K562 (cell line): ENCODE measurements at regions not wholly inside any gene's neighbourhood (a gene's known extent, or its start where the extent isn't known, plus 50 kb on each side); places are given as distances from the start of the nearest gene placed in this dataset.

Experiments
- ATAC-seq: fragments of 200-7000 bp; cut with Tn5 transposase; 3 replicates; pipeline ENCODE4 v1.9.1; 2020; ENCODE audit warnings: moderate library complexity
- BruUV-seq: library from RNA; stranded (reverse); fragments of 400-500 nt; replicated peaks from 2 replicates; lab custom pipeline; 2021; lab: Mats Ljungman, UMichigan
- CTCF ChIA-PET: fragments of 300-600 bp; formaldehyde crosslinking; extraction: SDS; loops from one replicate; lab custom pipeline; 2021; ENCODE audit warnings: low intra/inter-chr PET ratio; lab: Yijun Ruan, JAX
- POLR2A ChIA-PET: fragments of 300-600, 350-650 bp; sonication (Branson Sonifier 250); formaldehyde crosslinking; extraction: SDS; loops from one replicate; lab custom pipeline; 2021; ENCODE audit warnings: antibody characterized with exemption, inconsistent platforms; lab: Yijun Ruan, JAX
- DNase-seq, 4 experiments: peaks; one replicate each; pipeline versions ENCODE4 v3.0.0 to v3.0.0-alpha.2; 2011 to 2018; ENCODE audit warnings: low spot score in 3 of 4, mixed read lengths in 3 of 4; ENCODE audit errors: extremely low read depth in 1 of 4
- FAIRE-seq: peaks from 2 replicates; lab custom pipeline; 2011; peaks lifted over from hg19 to GRCh38; lab: Jason Lieb, UNC
- H2AFZ ChIP-seq: 2 replicates; pipeline ENCODE4 v1.6.0; 2011; ENCODE audit warnings: low read depth, low read length, control low read depth, inconsistent platforms
- H3K27ac ChIP-seq: fragments of 200-600 bp; 3 replicates; pipeline ENCODE4 v1.8.0; 2011; ENCODE audit warnings: low read depth, mild to moderate bottlenecking, control low read depth, inconsistent platforms, low read length, moderate library complexity, mixed read lengths; ENCODE audit errors: extremely low read depth
- H3K27me3 ChIP-seq, 2 experiments: fragments of 300-600 bp in 1 of 2; 2 replicates in 1 of 2; 3 replicates in 1 of 2; pipeline versions ENCODE4 v1.6.0 to v1.8.0; 2011; ENCODE audit warnings: inconsistent platforms in 2 of 2, low read length in 2 of 2, mild to moderate bottlenecking in 1 of 2, mixed read lengths in 1 of 2, moderate library complexity in 1 of 2; ENCODE audit not compliant: control insufficient read depth in 2 of 2, insufficient read depth in 2 of 2
- H3K36me3 ChIP-seq: fragments of 300-600 bp; 3 replicates; pipeline ENCODE4 v1.8.0; 2011; ENCODE audit warnings: mild to moderate bottlenecking, low read length, inconsistent platforms; ENCODE audit not compliant: control insufficient read depth, insufficient read depth
- H3K4me1 ChIP-seq, 2 experiments: fragments of 200-600 bp in 1 of 2; replicated peaks in 1 of 2; 2 replicates in 1 of 2; 3 replicates in 1 of 2; pipeline versions ENCODE4 v1.5.1 to v1.8.0; 2011; ENCODE audit warnings: inconsistent platforms in 2 of 2, low read length in 2 of 2, mild to moderate bottlenecking in 1 of 2, mixed read lengths in 1 of 2, moderate library complexity in 1 of 2; ENCODE audit not compliant: control insufficient read depth in 2 of 2, insufficient read depth in 2 of 2
- H3K4me2 ChIP-seq: 2 replicates; pipeline ENCODE4 v1.6.1; 2011; ENCODE audit warnings: low read length, control low read depth, inconsistent platforms, mixed read lengths; ENCODE audit not compliant: insufficient read depth
- H3K4me3 ChIP-seq: fragments of 200-600 bp; sonication (generic), shearing (Covaris generic); 2 replicates; pipeline ENCODE4 v1.5.1; 2016; ENCODE audit warnings: control low read depth, inconsistent platforms
- H3K79me2 ChIP-seq: fragments of 200-600 bp; 3 replicates; pipeline ENCODE4 v1.8.0; 2011; ENCODE audit warnings: low read length, inconsistent platforms; ENCODE audit not compliant: control insufficient read depth, insufficient read depth
- H3K9ac ChIP-seq, 2 experiments: 2 replicates each; pipeline versions ENCODE4 v1.6.0 to v1.6.1; 2011; ENCODE audit warnings: low read depth in 2 of 2, low read length in 2 of 2, control low read depth in 1 of 2, inconsistent platforms in 1 of 2, mild to moderate bottlenecking in 1 of 2, mixed read lengths in 1 of 2; ENCODE audit not compliant: insufficient read depth in 1 of 2
- H3K9me1 ChIP-seq: one replicate; pipeline ENCODE4 v1.6.0; 2011; ENCODE audit warnings: inconsistent platforms, mild to moderate bottlenecking, low read length, moderate library complexity; ENCODE audit not compliant: control insufficient read depth, insufficient read depth
- H3K9me3 ChIP-seq: replicated peaks from 2 replicates; pipeline ENCODE4 v1.5.1; 2011; ENCODE audit warnings: low read depth, low read length, inconsistent platforms; ENCODE audit not compliant: control insufficient read depth, insufficient read depth
- H4K20me1 ChIP-seq: replicated peaks from 2 replicates; pipeline ENCODE4 v1.6.1; 2011; ENCODE audit warnings: low read length, inconsistent platforms, mixed read lengths; ENCODE audit not compliant: control insufficient read depth, insufficient read depth
- ARID1B ChIP-seq: fragments of 450-650 bp; IDR thresholded peaks from 2 replicates; pipeline ENCODE4 v1.6.1; 2016; ENCODE audit warnings: antibody characterized with exemption, mild to moderate bottlenecking, inconsistent platforms
- ESRRA ChIP-seq: fragments of 450-650 bp; IDR thresholded peaks from 2 replicates; pipeline ENCODE4 v1.6.1; 2014; ENCODE audit warnings: low read depth, mild to moderate bottlenecking, moderate library complexity, borderline replicate concordance
- GTF2A2 ChIP-seq: IDR thresholded peaks from 2 replicates; pipeline ENCODE4 v1.6.1; 2016; ENCODE audit warnings: mild to moderate bottlenecking, missing genetic modification characterization, missing compliant biosample characterization
- MAZ ChIP-seq, 2 experiments: fragments of 450-650 bp in 1 of 2; sonication (generic) in 1 of 2; formaldehyde crosslinking; IDR thresholded peaks in 1 of 2; conservative IDR thresholded peaks in 1 of 2; 2 replicates each; pipeline versions ENCODE4 v1.4.0 to v1.5.0; 2020; ENCODE audit warnings: mild to moderate bottlenecking in 1 of 2, missing genetic modification reagents in 1 of 2
- RAD21 ChIP-seq, 2 experiments: fragments of 250-450 bp in 1 of 2; fragments of 450-650 bp in 1 of 2; sonication (Bioruptor Pico) in 1 of 2; formaldehyde crosslinking in 1 of 2; IDR thresholded peaks in 1 of 2; conservative IDR thresholded peaks in 1 of 2; 2 replicates each; pipeline versions ENCODE4 v1.4.0 to v1.8.0; 2020 to 2022; ENCODE audit warnings: mild to moderate bottlenecking in 2 of 2, moderate library complexity in 1 of 2
- RB1 ChIP-seq: fragments of 450-650 bp; IDR thresholded peaks from 2 replicates; pipeline ENCODE4 v1.6.1; 2017; ENCODE audit warnings: low read depth, mild to moderate bottlenecking
- SMAD4 ChIP-seq: fragments of 250-450 bp; sonication (Bioruptor Pico); conservative IDR thresholded peaks from 2 replicates; pipeline ENCODE4 v1.8.0; 2021; ENCODE audit warnings: inconsistent platforms, mild to moderate bottlenecking, moderate library complexity
- YY1 ChIP-seq, 3 experiments: IDR thresholded peaks; 2 replicates each; pipeline ENCODE4 v1.6.1; 2011; ENCODE audit warnings: low read length in 2 of 3, mild to moderate bottlenecking in 2 of 3, moderate library complexity in 2 of 3, borderline replicate concordance in 1 of 3, control low read depth in 1 of 3, low read depth in 1 of 3; ENCODE audit not compliant: insufficient read depth in 3 of 3, insufficient replicate concordance in 2 of 3, control insufficient read depth in 1 of 3, insufficient read length in 1 of 3; ENCODE audit errors: extremely low read depth in 1 of 3
- ZNF24 ChIP-seq: fragments of 450-650 bp; IDR thresholded peaks from 2 replicates; pipeline ENCODE4 v1.6.1; 2016
- WGBS: fragments of 100-300 bp; shearing (Covaris generic); methylation state at CpG from one replicate; pipeline ENCODE4 v1.1.6; 2016; ENCODE audit warnings: low coverage, mixed read lengths; ENCODE audit not compliant: insufficient coverage; ENCODE audit errors: missing lambda C conversion rate; 5-methylcytosine and 5-hydroxymethylcytosine counted together
- in situ Hi-C: fragments of 300-500 bp; cut with MboI; formaldehyde crosslinking; loops from 4 replicates; pipeline ENCODE4 v1.15.0; 2018; ENCODE audit warnings: inconsistent platforms, mixed read lengths
- intact Hi-C: fragments of 100-400 bp; cut with micrococcal nuclease; formaldehyde crosslinking; loops from 2 replicates; pipeline ENCODE4 v1.14.2; 2022
- TF ChIP-seq, protein P1 (sequence below), 2 experiments: fragments of 450-650 bp; formaldehyde crosslinking in 1 of 2; IDR thresholded peaks; 2 replicates each; pipeline versions ENCODE4 v1.4.0 to v1.6.1; 2014 to 2020; ENCODE audit warnings: mild to moderate bottlenecking in 2 of 2, borderline replicate concordance in 1 of 2, low read depth in 1 of 2
- TF ChIP-seq, protein P2 (sequence below): fragments of 250-450 bp; sonication (Bioruptor Pico); IDR thresholded peaks from 2 replicates; pipeline ENCODE4 v1.4.0; 2020; ENCODE audit warnings: mild to moderate bottlenecking, moderate library complexity

DNA sequence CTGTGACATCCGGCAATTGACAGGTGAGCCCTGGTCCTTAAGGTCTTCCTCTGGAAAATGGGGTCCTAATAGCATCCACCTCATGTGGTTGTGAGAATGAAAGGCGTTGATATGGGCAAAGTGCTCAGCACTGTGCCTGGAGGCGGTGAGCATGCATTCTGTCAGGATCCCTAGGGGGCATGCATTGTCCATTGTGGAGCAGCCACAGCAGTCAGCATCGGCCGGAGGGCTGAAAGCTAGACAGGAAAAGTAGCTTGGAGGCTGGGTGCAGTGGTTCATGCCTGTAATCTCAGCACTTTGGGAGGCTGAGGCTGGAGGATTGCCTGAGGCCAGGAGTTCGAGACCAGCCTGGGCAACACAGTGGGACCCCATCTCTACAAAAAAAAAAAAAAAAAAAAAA is 122.2 kb downstream of the LHX2 start:
- ATAC-seq: peak; percentile 97
- no peaks in the 10 kb centered on the region for H3K79me2 ChIP-seq
- DNase-seq: peak in 2 of 4 experiments; percentile 58 to 75
- H3K4me3 ChIP-seq: no peak overlapping the region
- CTCF ChIA-PET: interaction anchor here (1.2 to 3.4 kb wide), 2 partner anchors 160 to 186 kb away, joined by 4 to 16 read pairs; no protein-coding TSS in a partner anchor
- WGBS: 8% methylated on average over 5 of the region's 6 CpGs
- peaks cover 2 to 9% of the 10 kb centered on the region in 2 experiments; a peak in 2 of 5 replicates for H3K27me3 ChIP-seq
- 0 out of 2 replicates have a peak, but pooled peaks cover under 1% of the 10 kb centered on the region for H4K20me1 ChIP-seq
- intact Hi-C loops: loop anchor here (1.0 to 5.0 kb wide), 3 partner anchors 74 to 254 kb away; no protein-coding TSS in a partner anchor
- no peak overlapping the region for H3K9ac ChIP-seq
- POLR2A ChIA-PET: interaction anchor here (0.7 to 1.0 kb wide), 2 partner anchors 50 to 850 kb away, joined by 3 to 4 read pairs; no protein-coding TSS in a partner anchor
- no peaks in the 10 kb centered on the region for H3K9me3 ChIP-seq
- no peaks in the 10 kb centered on the region for H3K36me3 ChIP-seq
- H3K9me1 ChIP-seq: no peaks in the 10 kb centered on the region
- peaks cover 0 to 3% of the 10 kb centered on the region in 2 experiments; a peak in 3 of 5 replicates for H3K4me1 ChIP-seq
- FAIRE-seq: peak; percentile 80
- no peak overlapping the region for H3K4me2 ChIP-seq
- in situ Hi-C loops: no loop called here
- H3K27ac ChIP-seq: no peak overlapping the region
- no peak overlapping the region for H2AFZ ChIP-seq
- BruUV-seq: no TSS peak
- TF ChIP-seq, protein P1, sequence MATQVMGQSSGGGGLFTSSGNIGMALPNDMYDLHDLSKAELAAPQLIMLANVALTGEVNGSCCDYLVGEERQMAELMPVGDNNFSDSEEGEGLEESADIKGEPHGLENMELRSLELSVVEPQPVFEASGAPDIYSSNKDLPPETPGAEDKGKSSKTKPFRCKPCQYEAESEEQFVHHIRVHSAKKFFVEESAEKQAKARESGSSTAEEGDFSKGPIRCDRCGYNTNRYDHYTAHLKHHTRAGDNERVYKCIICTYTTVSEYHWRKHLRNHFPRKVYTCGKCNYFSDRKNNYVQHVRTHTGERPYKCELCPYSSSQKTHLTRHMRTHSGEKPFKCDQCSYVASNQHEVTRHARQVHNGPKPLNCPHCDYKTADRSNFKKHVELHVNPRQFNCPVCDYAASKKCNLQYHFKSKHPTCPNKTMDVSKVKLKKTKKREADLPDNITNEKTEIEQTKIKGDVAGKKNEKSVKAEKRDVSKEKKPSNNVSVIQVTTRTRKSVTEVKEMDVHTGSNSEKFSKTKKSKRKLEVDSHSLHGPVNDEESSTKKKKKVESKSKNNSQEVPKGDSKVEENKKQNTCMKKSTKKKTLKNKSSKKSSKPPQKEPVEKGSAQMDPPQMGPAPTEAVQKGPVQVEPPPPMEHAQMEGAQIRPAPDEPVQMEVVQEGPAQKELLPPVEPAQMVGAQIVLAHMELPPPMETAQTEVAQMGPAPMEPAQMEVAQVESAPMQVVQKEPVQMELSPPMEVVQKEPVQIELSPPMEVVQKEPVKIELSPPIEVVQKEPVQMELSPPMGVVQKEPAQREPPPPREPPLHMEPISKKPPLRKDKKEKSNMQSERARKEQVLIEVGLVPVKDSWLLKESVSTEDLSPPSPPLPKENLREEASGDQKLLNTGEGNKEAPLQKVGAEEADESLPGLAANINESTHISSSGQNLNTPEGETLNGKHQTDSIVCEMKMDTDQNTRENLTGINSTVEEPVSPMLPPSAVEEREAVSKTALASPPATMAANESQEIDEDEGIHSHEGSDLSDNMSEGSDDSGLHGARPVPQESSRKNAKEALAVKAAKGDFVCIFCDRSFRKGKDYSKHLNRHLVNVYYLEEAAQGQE (IDR thresholded peaks at IDR 0.05; ENCODE audit: borderline replicate concordance): peak; percentile 88
- TF ChIP-seq, protein P1 (CRISPR knock-in tag; IDR thresholded peaks at IDR 0.05; ENCODE audit: low read depth): no peak
- TF ChIP-seq ESRRA (0 out of 2 replicates have a peak, but pooled peaks have one; percentile 17), RB1 (peak; percentile 69; the same call in 1 of the 2 replicates), YY1 (IDR thresholded peaks at IDR 0.05; ENCODE audit: borderline replicate concordance in 1 of 3, control insufficient read depth in 1 of 3, extremely low read depth in 1 of 3, insufficient read depth in 3 of 3, insufficient read length in 1 of 3, insufficient replicate concordance in 2 of 3, low read depth in 1 of 3, low read length in 2 of 3) (no peak), GTF2A2 (tag) (no peak), MAZ (CRISPR knock-in tag; conservative IDR thresholded peaks at IDR 0.05 in 1 of 2, IDR thresholded peaks at IDR 0.05 in 1 of 2) (0 out of 4 replicates have a peak, but pooled peaks of 1 of the 2 experiments have one; percentile 39), SMAD4 (CRISPR knock-in tag) (0 out of 2 replicates have a peak, but pooled peaks have one; percentile 17), RAD21 (CRISPR knock-in tag; conservative IDR thresholded peaks at IDR 0.05 in 1 of 2, IDR thresholded peaks at IDR 0.05 in 1 of 2) (peak; percentile 89 to 93), ZNF24 (0 out of 2 replicates have a peak, but pooled peaks have one; percentile 54), ARID1B (0 out of 2 replicates have a peak, but pooled peaks have one; percentile 8)
- TF ChIP-seq, protein P2, sequence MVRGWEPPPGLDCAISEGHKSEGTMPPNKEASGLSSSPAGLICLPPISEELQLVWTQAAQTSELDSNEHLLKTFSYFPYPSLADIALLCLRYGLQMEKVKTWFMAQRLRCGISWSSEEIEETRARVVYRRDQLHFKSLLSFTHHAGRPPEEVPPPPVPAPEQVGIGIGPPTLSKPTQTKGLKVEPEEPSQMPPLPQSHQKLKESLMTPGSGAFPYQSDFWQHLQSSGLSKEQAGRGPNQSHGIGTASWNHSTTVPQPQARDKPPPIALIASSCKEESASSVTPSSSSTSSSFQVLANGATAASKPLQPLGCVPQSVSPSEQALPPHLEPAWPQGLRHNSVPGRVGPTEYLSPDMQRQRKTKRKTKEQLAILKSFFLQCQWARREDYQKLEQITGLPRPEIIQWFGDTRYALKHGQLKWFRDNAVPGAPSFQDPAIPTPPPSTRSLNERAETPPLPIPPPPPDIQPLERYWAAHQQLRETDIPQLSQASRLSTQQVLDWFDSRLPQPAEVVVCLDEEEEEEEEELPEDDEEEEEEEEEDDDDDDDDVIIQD (CRISPR knock-in tag): no peak
